BJ (cell line): ENCODE measurements at regions not wholly inside any gene's neighbourhood (a gene's known extent, or its start where the extent isn't known, plus 50 kb on each side); places are given as distances from the start of the nearest gene placed in this dataset.
"Not testable (repeated sequence)": the region's sequence is repeated elsewhere in the genome, so short reads cannot be mapped to it uniquely, and the experiment has no call there.

Source experiments
- CTCF ChIA-PET: fragments of 350-600 bp; formaldehyde crosslinking; extraction: SDS; loops from one replicate; lab custom pipeline; 2021; ENCODE audit warnings: antibody characterized with exemption, inconsistent platforms; lab: Yijun Ruan, JAX
- POLR2A ChIA-PET: fragments of 300-600 bp; sonication (Branson Sonifier 250); formaldehyde crosslinking; extraction: SDS; loops from one replicate; lab custom pipeline; 2021; ENCODE audit warnings: antibody characterized with exemption; lab: Charles Lee
- DNase-seq: peaks from one replicate; pipeline ENCODE4 v3.0.0-alpha.2; 2011; ENCODE audit warnings: low read depth
- H3K27me3 ChIP-seq: 2 replicates; pipeline ENCODE4 v1.6.0; 2011; ENCODE audit warnings: low read length; ENCODE audit not compliant: control insufficient read depth, insufficient read depth
- H3K36me3 ChIP-seq: 2 replicates; pipeline ENCODE4 v1.5.1; 2011; ENCODE audit warnings: low read length; ENCODE audit not compliant: control insufficient read depth, insufficient read depth
- H3K4me3 ChIP-seq: 2 replicates; pipeline ENCODE4 v1.5.1; 2011; ENCODE audit warnings: low read depth, mild to moderate bottlenecking, control low read depth, low read length
- TF ChIP-seq, protein P1 (sequence below): IDR thresholded peaks from 2 replicates; pipeline ENCODE4 v1.5.1; 2011; ENCODE audit warnings: low read depth, mild to moderate bottlenecking, control low read depth, inconsistent platforms, low read length, moderate library complexity; ENCODE audit not compliant: insufficient read depth

- H3K4me3 ChIP-seq = no peak overlapping the region
- TF ChIP-seq, protein P1, sequence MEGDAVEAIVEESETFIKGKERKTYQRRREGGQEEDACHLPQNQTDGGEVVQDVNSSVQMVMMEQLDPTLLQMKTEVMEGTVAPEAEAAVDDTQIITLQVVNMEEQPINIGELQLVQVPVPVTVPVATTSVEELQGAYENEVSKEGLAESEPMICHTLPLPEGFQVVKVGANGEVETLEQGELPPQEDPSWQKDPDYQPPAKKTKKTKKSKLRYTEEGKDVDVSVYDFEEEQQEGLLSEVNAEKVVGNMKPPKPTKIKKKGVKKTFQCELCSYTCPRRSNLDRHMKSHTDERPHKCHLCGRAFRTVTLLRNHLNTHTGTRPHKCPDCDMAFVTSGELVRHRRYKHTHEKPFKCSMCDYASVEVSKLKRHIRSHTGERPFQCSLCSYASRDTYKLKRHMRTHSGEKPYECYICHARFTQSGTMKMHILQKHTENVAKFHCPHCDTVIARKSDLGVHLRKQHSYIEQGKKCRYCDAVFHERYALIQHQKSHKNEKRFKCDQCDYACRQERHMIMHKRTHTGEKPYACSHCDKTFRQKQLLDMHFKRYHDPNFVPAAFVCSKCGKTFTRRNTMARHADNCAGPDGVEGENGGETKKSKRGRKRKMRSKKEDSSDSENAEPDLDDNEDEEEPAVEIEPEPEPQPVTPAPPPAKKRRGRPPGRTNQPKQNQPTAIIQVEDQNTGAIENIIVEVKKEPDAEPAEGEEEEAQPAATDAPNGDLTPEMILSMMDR = no peak
- ChIA-PET CTCF (no interaction called here), POLR2A (no interaction called here)
- no peaks in the 10 kb centered on the region for H3K36me3 ChIP-seq
- no peak for DNase-seq
- no peaks in the 10 kb centered on the region for H3K27me3 ChIP-seq
These were observed 338.1 kb upstream of the SPHKAP start for GRCh38 chr2:228519561-228519960.

GRCh38 chr2:228516019-228516418 is 334.5 kb upstream of the SPHKAP start:
- Histone ChIP-seq H3K27me3 (no peaks in the 10 kb centered on the region), H3K4me3 (no peak overlapping the region), H3K36me3 (no peaks in the 10 kb centered on the region)
- TF ChIP-seq, protein P1 = no peak
- ChIA-PET POLR2A (no interaction called here), CTCF (no interaction called here)
- no peak for DNase-seq

GRCh38 chr2:228513480-228513879 is 332.0 kb upstream of the SPHKAP start:
- DNase-seq, POLR2A ChIA-PET, CTCF ChIA-PET, H3K36me3 ChIP-seq, H3K27me3 ChIP-seq, H3K4me3 ChIP-seq: not testable (repeated sequence)

- POLR2A ChIA-PET = no interaction called here
- CTCF ChIA-PET = no interaction called here
These were observed 327.5 kb upstream of the SPHKAP start for GRCh38 chr2:228509021-228509420.

DNA sequence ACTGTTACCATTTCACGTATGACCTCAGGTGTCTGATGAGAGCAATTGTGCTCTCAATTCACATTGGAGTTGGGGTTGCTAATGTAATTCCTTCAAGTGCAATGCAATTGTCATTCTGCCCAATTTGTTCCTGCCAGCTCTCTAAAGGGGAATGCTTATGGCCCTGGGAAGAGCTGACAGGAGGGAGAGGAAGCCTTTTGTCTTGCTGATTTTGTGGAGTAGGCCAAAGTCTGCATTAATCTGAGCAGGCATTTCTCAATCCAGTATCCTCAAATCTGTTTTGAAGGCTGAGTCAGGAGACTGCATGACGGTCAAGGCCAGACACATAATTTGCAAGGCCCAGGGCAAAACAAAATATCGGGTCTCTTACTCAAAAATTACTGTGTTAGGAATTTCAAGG is 326.4 kb upstream of the SPHKAP start:
- H3K4me3 ChIP-seq = no peak overlapping the region
- no peaks in the 10 kb centered on the region for H3K36me3 ChIP-seq
- TF ChIP-seq, protein P1 = no peak
- no peaks in the 10 kb centered on the region for H3K27me3 ChIP-seq
- CTCF ChIA-PET = interaction anchor here (1.1 kb wide), 1 partner anchor 11 kb away, joined by 3 read pairs; no protein-coding TSS in a partner anchor
- DNase-seq = no peak
- POLR2A ChIA-PET = no interaction called here

More at GRCh38 chr2:228509021-228509420, 327.5 kb upstream of the SPHKAP start:
- TF ChIP-seq, protein P1 = no peak
- no peaks in the 10 kb centered on the region for H3K36me3 ChIP-seq
- DNase-seq = no peak
- H3K27me3 ChIP-seq = no peaks in the 10 kb centered on the region
- no peak overlapping the region for H3K4me3 ChIP-seq

DNA sequence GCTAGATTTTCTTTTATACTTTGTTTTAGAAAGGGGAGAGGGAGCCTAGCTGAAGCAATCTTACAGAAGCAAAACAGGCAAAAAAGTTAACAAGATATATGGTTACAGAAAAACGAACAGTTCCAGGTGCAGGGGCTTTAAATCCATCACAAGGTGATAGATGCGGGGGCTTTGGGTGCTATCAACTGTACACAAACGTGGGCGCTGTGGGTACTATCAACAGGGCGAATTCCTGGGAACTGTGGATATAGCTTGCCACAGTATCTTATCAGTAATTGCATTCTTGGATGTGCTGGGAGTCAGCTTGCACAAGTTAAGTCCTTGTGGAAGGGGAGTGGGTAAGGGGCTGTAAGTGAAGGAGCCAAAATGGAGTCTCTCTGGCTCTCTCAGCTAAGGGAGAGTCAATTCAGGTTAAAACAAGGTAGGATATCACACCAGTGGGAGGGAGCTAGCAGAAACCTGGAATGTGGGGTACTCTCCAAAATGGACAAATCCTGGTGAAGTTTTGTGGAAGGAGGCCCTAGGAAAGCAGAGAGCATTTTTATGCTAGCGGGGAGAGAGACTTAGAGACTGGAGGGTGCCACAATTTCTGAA is 325.8 kb upstream of the SPHKAP start:
- Histone ChIP-seq H3K27me3 (no peaks in the 10 kb centered on the region), H3K4me3 (no peak overlapping the region), H3K36me3 (no peaks in the 10 kb centered on the region)
- TF ChIP-seq, protein P1 = no peak
- POLR2A ChIA-PET = no interaction called here
- CTCF ChIA-PET = interaction anchor here (0.6 to 1.4 kb wide), 3 partner anchors 10 to 651 kb away, joined by 3 to 4 read pairs (median 3); no protein-coding TSS in a partner anchor
- no peak for DNase-seq
